ENCODE measurements at regions not wholly inside any gene's neighbourhood (a gene's known extent, or its start where the extent isn't known, plus 50 kb on each side); places are given as distances from the start of the nearest gene placed in this dataset.
"Not testable (repeated sequence)": the region's sequence is repeated elsewhere in the genome, so short reads cannot be mapped to it uniquely, and the experiment has no call there.

GRCh38 chr15:101958656-101959055 is 146.7 kb downstream of the OR4F15 start:
- not testable (repeated sequence) for TF ChIP-seq POLR2A (IDR thresholded peaks at IDR 0.05; ENCODE audit: low read length); GATA1 (IDR thresholded peaks at IDR 0.05; ENCODE audit: low read depth, low read length)
